ENCODE measurements at regions not wholly inside any gene's neighbourhood (a gene's known extent, or its start where the extent isn't known, plus 50 kb on each side); places are given as distances from the start of the nearest gene placed in this dataset.
"Not testable (repeated sequence)": the region's sequence is repeated elsewhere in the genome, so short reads cannot be mapped to it uniquely, and the experiment has no call there.

DNA sequence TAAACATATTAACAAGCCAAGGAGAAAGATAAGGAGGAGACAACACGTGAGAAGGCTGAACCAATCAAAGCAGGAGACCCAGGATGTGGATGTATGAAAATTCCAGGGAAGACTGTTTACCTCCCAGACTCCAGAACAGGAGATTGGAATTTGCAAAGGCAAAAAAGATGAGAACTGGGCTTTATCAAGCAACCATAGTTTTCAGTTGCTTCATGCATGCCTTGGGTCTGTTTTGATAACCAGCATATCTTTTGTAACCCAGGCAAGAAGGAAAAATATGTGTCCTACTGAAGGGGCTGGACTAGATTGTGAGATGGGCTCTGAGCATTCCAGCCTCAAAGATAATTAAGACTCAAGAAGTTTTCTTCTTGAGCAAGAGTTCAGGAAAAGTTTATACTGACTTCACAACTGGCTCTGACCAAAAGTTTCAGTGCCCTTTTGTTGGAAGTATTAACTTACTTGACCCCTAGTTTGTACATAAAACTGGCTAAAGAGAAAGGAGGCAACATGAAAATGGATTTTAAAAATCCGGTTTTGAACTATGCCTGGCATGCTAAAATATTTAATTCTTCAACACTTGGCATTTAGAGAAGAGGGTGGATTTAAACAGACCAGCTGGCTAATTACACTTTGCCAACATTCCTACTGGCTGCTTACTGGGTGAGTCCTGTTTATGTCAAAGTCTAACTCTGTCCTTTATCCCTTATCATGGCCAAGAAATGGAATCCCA is 79.3 kb upstream of the CD28 start:
- DNase-seq (ENCODE audit: low read depth) = no peak
- no peak overlapping the region for H3K4me3 ChIP-seq (ENCODE audit: low read depth, low read length)

DNA sequence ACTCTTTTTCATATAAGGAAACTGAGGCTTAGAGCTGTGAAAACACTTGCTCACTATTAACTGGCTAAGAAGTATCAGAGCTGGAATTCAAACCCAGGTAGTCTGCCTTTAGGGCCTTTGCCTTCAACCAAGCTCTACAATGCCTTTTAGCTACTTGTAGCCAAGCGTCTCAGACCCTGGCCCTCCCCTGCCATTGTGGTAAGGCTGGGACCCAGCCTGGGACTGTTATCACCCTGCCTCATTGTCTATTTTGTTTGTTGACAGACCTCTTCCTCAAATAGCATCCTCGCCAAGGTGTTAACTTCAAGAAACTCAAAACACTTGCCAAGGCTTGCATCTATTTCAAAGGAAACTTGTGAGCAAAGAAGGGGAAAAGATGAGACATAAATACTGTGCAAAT is 76.7 kb upstream of the CD28 start:
- H3K4me3 ChIP-seq (ENCODE audit: low read depth, low read length) = no peak overlapping the region
- no peak for DNase-seq (ENCODE audit: low read depth)

DNA sequence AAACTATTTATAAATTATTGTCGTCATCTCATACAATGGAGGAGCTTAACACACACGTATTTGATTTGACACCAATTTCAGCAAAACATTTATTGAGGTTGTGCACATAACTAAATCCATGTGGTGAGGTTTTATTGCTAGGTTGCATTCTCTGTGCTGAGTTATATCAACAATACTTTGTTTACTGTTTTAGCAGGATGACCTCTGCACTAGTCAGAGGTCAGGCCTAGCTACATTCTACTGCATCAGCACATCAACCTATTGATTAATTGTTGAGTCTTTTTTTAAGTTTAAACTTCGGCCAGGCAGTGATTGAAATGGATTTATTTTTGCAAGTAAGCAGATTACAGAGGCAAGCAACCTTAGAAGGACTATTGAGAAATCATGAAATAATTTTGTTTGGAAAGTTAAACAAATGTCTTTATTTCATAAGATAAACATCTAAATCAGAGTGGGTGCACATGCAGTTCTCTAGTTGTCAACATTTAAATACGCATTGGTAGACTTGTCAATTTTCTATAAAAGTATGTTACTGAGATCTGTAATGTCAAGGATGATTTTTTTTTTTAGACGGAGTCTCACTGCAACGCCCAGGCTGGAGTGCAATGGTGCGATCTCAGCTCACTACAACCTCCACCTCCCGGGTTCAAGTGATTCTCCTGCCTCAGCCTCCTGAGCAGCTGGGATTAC is 75.2 kb upstream of the CD28 start:
- no peak for DNase-seq (ENCODE audit: low read depth)
- no peak overlapping the region for H3K4me3 ChIP-seq (ENCODE audit: low read depth, low read length)

DNA sequence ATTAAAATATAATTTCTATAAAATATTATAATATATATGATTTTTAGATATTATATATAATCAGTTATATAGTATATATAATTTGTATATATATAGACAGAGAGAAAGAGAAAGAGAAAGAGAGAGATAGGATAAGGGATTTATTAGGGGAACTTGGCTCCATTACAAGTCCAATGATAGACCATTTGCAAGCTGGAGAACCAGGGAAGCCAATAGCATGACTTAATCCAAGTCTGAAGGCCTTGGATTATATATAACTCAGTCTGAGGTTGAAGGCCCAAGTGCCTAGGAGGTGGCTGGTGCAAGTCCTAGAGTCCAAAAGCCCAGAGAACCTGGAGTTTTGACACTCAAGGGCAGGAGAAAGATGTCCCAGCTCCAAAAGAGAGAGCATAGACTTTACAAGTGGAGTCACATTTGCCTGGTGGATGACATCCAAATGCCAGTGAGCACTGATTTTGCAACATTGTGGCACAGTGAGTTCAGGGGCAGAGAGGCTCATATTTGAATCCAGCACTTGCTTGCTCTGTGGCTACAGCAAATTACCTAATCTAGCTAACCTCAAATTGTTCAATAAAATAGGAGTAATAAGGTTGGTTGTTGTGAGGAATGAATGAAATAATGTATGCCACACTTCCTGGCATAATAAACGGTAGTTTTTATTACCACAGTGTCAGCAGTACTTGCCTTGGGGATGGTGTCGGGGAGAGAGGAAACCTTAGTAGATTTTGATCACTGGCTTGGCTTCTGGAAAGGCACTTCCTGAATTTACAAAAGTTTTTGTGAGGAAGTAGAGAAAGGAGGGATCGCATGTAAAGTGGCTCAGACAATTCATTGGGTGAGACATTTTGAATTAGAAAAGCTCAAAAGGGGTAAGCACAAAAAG is 69.6 kb upstream of the CD28 start:
- no peak for DNase-seq (ENCODE audit: low read depth)
- no peak overlapping the region for H3K4me3 ChIP-seq (ENCODE audit: low read depth, low read length)

DNA sequence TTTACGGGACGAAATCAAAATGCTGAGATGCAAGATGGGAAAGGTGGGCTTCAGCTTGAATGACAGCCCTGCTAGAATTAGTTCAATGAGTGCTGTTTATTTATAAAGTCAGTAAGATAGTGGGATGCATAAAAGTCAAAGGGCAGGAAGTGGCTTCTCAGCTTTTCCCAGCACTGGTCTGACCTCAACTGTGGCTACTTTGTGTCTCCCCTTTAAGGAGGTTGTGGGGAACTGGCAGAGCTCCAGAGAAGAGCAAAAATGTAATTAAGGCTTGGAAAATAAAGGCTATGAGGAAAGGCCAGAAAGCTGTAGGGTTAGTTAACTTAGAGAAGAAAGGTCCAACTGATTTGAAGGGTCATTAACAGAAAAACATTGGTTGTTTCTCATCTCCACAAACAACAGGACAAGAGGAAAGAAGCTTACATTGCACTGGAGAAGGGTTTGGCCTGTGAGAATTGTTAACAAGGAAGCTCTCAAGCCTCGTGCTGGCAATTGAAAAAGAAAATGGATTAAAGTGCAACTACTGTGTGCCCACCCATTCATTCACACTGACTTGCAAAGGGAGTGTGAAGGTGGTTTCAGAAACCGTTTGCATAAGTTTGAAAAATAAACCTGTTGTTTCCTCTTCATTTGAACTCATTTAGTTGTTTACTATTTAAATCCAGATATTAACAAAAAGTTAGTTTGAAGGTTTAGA is 68.8 kb upstream of the CD28 start:
- H3K4me3 ChIP-seq (ENCODE audit: low read depth, low read length) = no peak overlapping the region
- no peak for DNase-seq (ENCODE audit: low read depth)

DNA sequence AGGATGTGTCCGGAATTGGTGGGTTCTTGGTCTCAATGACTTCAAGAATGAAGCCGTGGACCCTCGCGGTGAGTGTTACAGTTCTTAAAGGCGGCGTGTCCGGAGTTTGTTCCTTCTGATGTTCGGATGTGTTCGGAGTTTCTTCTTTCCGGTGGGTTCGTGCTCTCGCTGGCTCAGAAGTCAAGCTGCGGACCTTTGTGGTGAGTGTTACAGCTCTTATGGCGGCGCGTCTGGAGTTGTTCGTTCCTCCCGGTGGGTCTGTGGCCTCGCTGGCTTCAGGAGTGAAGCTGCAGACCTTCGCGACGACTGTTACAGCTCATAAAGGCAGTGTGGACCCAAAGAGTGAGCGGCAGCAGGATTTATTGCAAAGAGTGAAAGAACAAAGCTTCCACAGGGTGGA is 64.6 kb upstream of the CD28 start:
- H3K4me3 ChIP-seq (ENCODE audit: low read depth, low read length); DNase-seq (ENCODE audit: low read depth): not testable (repeated sequence)

DNA sequence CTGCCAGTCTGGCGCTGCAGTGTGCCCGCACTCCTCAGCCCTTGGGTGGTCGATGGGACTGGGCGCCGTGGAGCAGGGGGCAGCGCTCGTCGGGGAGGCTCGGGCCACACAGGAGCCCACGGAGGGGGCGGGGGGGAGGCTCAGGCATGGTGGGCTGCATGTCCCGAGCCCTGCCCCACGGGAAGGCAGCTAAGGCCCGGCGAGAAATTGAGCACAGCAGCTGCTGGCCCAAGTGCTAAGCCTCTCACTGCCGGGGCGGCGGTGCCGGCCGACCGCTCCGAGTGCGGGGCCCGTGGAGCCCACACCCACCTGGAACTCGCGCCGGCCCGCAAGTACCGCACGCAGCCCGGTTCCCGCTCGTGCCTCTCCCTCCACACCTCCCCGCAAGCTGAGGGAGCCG is 63.6 kb upstream of the CD28 start:
- H3K4me3 ChIP-seq (ENCODE audit: low read depth, low read length); DNase-seq (ENCODE audit: low read depth): not testable (repeated sequence)

DNA sequence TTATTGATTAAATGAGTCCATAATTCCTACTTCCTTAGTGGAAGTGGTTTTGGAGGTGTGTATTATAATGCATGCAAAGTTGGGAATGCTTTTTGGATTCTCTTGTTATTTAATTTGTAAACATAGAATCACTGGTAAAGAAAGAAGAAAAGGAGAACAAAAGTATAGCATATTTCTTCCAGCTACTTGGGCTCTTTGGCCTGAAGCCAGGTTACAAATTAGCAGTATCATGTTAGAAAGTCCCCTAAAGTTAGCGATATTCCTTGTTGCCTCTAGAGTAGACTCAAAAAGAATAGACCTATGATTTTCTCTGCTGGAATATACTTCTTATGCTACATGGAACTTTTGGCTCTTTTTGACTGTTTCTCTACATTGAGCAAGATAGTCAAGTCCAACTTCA is 60.6 kb upstream of the CD28 start:
- no peak for DNase-seq (ENCODE audit: low read depth)
- no peak overlapping the region for H3K4me3 ChIP-seq (ENCODE audit: low read depth, low read length)

DNA sequence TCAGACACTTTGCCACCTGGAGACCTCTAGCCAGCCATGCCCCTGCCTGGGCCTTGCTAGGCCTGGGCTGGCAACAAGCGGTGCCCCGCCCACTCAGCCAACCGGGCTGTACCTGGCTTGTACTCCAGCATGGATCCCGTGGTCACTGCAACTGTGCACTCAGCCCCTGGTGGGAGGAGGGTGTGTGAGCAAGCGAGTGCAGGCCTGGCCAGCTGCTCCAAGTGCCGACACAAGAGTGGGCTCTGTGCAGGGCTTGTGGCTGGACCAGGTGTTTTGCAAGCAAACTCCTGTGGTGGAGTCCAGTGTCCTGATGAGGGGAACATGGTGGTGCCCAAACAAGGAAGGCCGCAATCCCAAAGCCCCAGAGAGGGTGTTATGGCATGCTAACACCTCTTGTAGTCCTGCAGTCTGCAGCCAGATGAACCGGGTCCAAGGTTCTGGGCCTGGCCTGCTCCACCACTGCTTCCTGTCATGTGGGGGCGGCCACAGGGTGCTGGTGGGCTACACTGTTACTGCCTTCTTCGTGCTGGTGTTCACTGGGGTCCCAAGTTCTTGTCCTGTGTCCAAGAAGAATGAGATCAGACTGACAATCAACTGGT is 60.1 kb upstream of the CD28 start:
- DNase-seq (ENCODE audit: low read depth) = no peak
- no peak overlapping the region for H3K4me3 ChIP-seq (ENCODE audit: low read depth, low read length)

DNA sequence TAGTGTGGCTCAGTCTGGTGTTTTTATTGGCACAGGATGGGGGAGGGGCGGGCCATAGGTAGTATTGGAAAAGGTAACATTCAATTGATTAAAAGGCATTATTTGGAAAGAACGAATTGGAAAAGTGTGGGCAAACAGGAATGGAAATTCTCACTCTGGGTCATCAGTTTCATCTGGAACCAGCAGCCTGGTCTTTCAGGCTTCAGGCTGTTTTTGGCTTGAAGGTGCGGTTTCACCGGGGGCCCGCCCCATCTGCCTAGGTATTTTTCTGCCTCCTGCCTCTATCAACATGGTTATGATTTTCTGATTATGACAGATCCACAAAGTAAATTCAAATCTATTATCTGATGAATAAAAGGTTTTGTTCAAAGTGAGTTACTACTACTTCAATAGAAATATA is 59.5 kb upstream of the CD28 start:
- H3K4me3 ChIP-seq (ENCODE audit: low read depth, low read length) = no peak overlapping the region
- no peak for DNase-seq (ENCODE audit: low read depth)

DNA sequence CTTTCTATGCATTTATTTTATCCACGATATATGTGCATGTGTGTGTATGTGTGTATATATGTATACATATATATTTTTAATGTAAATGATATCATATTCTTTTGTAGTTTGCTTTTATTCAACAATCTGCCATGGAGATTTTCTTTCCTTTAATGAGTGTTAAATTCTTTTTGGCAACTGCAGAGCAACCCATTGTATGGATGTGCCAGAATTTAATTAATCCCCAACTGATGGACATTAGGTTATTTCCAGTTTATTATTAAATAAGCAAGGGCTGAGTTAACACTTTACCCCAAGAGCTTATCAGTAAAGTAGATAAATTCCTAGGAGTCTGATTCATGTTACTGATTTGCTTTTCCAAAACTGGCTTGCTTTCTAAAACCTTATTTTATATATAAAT is 58.9 kb upstream of the CD28 start:
- no peak for DNase-seq (ENCODE audit: low read depth)
- no peak overlapping the region for H3K4me3 ChIP-seq (ENCODE audit: low read depth, low read length)

DNA sequence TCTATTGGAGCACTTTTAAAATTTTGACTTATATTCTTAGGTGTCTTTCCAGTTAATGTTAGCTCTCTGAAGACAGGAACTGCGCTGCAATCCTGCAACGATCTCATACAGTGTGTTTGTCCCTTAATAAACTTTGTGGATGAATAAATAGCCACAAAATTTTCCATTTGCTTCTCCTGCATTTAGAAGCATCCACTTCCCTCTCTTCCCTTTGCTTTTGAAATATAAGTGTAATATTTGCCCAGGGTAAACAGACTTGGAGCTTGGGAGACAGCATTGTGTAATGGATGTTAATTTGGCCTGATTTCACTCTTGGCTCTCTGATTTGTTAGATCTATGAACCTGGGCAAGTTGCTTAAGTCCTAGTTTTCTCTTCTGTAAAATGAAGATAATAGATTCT is 58.2 kb upstream of the CD28 start:
- H3K4me3 ChIP-seq (ENCODE audit: low read depth, low read length) = no peak overlapping the region
- DNase-seq (ENCODE audit: low read depth) = no peak

DNA sequence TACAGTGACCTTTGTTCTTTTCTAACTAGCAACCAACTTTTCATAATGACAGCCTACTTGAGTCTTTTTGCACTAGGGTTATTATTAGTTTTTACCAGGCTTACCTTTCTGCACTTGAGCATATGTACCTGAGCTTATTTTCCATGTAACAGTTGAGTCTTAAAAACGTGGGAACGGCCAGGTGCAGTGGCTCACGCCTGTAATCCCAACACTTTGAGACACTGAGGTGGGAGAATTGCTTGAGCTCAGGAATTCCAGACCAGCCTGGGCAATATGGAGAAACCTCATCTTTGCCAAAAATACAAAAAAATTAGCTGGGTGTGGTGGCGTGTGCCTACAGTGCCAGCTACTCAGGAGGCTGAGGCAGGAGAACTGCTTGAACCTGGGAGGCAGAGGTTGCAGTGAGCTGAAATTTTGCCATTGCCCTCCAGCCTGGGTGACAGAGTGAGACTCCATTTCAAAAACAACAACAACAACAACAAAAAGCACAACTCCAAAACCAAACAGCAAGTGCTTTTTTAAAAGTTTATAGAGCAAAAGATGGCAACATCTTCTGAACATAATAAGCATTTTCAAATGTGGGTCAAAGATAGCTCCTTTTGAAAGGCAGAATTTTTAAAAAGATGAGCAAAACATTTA is 57.1 kb upstream of the CD28 start:
- no peak overlapping the region for H3K4me3 ChIP-seq (ENCODE audit: low read depth, low read length)
- no peak for DNase-seq (ENCODE audit: low read depth)

DNA sequence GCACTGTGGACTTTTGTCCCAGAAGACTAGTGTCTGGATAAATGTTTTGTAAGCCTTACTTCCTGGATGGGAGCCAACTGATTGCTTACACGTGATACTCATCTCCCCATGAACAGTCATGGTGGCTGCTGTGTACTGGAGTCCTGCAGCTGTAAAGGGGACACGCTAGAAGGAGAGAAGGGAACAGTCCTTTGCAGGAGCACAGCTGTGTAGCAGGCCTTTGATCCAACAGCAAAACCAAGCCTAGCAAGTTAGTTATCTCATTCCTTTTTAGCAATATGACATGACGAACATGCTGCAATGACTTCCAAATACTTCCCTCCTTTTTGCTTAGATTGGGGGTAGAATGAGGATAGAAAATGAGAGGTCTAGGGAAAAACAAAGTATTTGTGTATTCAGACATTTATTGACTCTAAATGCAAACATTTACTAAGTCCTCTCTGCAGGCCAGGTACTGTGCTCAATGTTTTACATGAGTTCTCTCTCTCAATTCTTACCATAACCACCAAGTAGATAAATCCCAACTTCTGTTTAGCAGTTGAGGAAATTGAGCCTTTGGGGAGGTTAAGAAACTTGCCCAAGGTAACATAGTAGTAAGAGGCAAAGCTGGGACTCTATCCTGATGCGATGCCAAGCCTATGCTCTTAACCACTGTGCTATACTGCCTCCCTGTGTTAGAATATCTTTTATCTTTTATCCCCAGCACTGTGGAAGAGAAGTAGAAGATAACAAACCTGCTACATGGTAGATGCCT is 55.4 kb upstream of the CD28 start:
- DNase-seq (ENCODE audit: low read depth) = no peak
- H3K4me3 ChIP-seq (ENCODE audit: low read depth, low read length) = no peak overlapping the region

DNA sequence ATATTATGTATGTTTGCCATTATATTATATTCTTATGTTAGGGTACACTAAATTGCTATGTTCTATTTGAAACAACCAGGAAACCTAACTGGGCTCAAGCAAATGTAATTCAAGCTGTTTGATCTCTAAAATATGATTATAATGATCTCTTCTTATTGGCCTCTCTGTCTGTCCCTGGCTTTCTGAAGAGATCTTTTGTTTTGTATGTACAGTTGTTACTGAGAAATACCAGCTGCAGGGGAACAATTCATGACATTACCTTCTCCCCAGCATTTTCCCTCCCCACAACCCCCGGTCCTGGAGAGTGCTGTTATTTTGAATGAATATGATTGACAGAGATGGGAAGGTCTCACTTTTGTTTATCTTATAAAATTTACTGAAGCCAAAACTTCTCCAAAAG is 54.8 kb upstream of the CD28 start:
- H3K4me3 ChIP-seq (ENCODE audit: low read depth, low read length) = no peak overlapping the region

DNA sequence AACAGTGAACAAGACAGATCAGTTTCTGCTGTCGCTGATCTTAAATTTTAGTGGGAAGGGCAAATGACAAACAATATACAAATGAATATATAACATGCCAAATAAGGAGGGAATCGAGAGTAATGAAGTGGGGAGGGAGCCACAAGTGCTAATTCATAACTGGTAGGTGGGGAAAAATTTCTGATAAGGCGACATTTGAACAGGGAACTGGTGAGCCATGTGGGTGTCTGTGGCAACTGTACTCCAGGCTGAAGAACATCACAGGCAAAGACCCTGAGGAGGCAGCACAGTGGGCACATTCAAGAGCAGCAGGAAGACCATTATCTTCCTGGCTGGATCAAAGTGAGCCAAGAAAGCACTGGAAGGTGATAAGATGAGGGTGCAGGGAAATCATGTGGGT is 51.6 kb upstream of the CD28 start:
- no peak for DNase-seq (ENCODE audit: low read depth)

More for the DNA sequence above, 54.8 kb upstream of the CD28 start:
- no peak for DNase-seq (ENCODE audit: low read depth)

DNA sequence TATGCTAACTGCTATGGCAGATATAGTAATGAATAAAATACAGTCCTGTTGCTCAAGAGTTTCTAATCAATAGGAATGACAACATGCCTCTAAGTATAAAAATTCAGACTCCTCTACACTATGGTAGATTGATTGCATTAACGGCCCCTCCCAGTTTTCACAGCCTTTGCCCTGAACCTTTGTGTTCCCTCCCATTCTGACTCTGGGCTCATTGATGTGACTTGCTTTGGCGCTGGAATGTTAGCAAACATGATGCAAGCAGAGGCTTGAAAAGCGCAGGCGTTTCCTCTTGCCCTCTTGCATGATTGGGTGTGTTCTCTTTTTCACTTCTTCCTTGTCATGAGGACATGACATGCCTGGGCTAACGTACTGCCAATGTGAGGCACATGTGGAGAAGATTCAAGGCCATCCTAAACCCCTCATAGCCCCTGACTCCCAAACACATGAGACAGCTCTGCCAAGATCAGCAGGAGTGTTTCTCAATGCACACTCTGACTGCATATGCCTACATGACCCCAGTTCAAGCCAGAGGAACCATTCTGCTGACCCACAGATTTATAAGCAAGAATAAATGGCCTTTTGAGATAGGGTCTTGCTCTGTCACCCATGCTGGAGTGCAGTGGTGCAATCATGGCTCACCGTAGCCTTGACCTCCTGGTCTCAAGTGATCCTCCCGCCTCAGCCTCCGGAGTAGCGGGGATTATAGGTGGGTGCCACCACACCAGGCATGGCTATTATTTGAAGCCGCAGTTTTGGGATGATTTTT is 49.7 kb upstream of the CD28 start:
- H3K4me3 ChIP-seq (ENCODE audit: low read depth, low read length) = no peak overlapping the region
- DNase-seq (ENCODE audit: low read depth) = peak; percentile 55

More for the DNA sequence above, 51.6 kb upstream of the CD28 start:
- H3K4me3 ChIP-seq (ENCODE audit: low read depth, low read length) = no peak overlapping the region
